NCI-H524 (cell line): ENCODE measurements at regions not wholly inside any gene's neighbourhood (a gene's known extent, or its start where the extent isn't known, plus 50 kb on each side); places are given as distances from the start of the nearest gene placed in this dataset.
A peak's percentile ranks its signal among the peaks of the same experiment; 100 is the strongest.

Source experiments
- DNase-seq, 2 experiments: peaks; one replicate each; lab custom pipeline; 2025; lab: John Stamatoyannopoulos, UW

DNA sequence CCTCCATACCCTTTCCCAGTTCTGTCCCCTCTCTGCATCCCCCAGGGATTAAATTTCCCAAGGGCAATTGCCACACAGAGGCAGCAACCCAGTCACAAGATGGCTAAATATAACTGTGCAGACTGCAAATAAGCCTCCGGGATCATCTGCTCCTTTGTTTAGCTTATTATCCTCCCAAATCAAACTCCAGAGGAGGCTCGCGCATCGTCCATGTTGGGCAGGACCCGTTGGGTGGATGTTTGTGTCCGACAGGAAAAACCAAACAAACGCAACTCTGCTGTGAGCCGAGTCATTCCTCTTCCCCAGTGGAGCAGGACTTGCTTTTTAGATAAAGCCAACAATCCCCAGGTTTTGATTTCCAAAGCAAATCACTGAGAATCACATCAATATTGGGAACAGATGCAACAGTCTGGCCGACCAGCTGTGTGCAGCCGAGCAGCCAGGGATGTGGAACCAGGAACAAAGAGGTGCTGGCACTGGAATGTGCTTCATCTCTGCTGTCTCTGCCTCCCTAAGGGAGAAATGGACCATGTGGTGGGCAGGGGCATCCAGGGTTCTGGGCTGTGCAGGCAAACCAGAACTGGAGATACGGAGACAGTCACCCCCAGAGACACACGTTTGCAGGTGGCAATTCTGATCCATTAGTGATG lies 89.8 kb downstream of the PTTG1 start:
- peak; percentile 51 to 84 for DNase-seq
